Heart left ventricle (tissue), 13 donors: ENCODE measurements at regions not wholly inside any gene's neighbourhood (a gene's known extent, or its start where the extent isn't known, plus 50 kb on each side); places are given as distances from the start of the nearest gene placed in this dataset.

Experiments used
- POLR2A ChIP-seq, 2 donors: fragments of 450-650 bp; IDR thresholded peaks; one replicate each; pipeline ENCODE4 v1.6.1; 2017; ENCODE audit warnings: antibody characterized with exemption in 2 of 2, mild to moderate bottlenecking in 2 of 2, moderate library complexity in 2 of 2
- TF ChIP-seq, protein P1 (sequence below), 12 donors: fragments of 200-600 bp; sonication (generic) in 4 of 12; IDR thresholded peaks; one replicate each; pipeline versions ENCODE4 v1.5.0 to v1.8.0; 2018 to 2022; ENCODE audit warnings: antibody characterized with exemption in 12 of 12, mild to moderate bottlenecking in 5 of 12
- donor health status: ischemic (EF 13 %, LVEDD 7.1; RV severe dilation, severe dysfunction).
- donor health status: DM: no; HTN: yes; CAD: no.
- donor health status: DM: no; HTN: no; CAD: no.
- donor health status: ischemic (EF 25% LVEDD 6.9; RV normal size, moderate dysfunction).
- donor health status: ischemic (EF 25% LVEDD 5.7; RV mildly dilated, moderate dysfunction).
- donor health status: ischemic (EF 35%, LVEDD 5.7; RV mildly dilated, moderate dysfunction).
- donor health status: nonischemic (EF 11% LVEDD 7.7; RV severe dilation, severe dysfunction).
- donor health status: DM: yes; HTN: yes; CAD: no.
- donor health status: PGD.
- donor health status: ischemic (EF 29% LVEDD 5.4; RV normal size, mild dysfunction).
- donor health status: nonischemic (EF 23%, LVEDD 6.1; RV moderate dilation, normal function).

DNA sequence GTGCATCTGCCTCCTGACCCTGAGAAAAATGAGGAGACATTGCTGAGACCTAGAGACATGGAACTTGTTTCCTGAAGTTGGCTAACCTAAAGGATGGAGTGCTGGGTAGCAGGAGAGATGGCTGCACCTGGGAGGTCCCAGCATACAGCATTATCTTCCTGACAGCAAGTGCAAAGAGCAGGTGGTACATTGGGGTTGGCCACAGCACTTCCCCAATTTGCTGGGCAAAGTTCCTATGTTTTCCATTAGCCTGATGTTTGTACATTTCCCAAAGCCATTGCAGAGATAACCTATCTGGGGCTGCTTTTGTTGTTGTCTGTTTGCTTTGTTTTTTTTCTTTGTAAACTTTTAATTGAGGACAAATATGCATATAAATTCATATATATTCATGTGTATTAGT is 296.7 kb downstream of the HRH4 start:
- TF ChIP-seq, protein P1, sequence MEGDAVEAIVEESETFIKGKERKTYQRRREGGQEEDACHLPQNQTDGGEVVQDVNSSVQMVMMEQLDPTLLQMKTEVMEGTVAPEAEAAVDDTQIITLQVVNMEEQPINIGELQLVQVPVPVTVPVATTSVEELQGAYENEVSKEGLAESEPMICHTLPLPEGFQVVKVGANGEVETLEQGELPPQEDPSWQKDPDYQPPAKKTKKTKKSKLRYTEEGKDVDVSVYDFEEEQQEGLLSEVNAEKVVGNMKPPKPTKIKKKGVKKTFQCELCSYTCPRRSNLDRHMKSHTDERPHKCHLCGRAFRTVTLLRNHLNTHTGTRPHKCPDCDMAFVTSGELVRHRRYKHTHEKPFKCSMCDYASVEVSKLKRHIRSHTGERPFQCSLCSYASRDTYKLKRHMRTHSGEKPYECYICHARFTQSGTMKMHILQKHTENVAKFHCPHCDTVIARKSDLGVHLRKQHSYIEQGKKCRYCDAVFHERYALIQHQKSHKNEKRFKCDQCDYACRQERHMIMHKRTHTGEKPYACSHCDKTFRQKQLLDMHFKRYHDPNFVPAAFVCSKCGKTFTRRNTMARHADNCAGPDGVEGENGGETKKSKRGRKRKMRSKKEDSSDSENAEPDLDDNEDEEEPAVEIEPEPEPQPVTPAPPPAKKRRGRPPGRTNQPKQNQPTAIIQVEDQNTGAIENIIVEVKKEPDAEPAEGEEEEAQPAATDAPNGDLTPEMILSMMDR (IDR thresholded peaks at IDR 0.05) = no peak
- no peak for TF ChIP-seq POLR2A (IDR thresholded peaks at IDR 0.05)
